WTC11 (cell line): ENCODE measurements at regions not wholly inside any gene's neighbourhood (a gene's known extent, or its start where the extent isn't known, plus 50 kb on each side); places are given as distances from the start of the nearest gene placed in this dataset.
"Not testable (repeated sequence)": the region's sequence is repeated elsewhere in the genome, so short reads cannot be mapped to it uniquely, and the experiment has no call there.

ENCODE experiments used
- ATF2 ChIP-seq: sonication (generic); formaldehyde crosslinking; IDR thresholded peaks from 2 replicates; pipeline ENCODE4 v1.8.1; 2022; ENCODE audit warnings: low read depth, missing genetic modification reagents, borderline replicate concordance
- ATF3 ChIP-seq: sonication (generic); formaldehyde crosslinking; conservative IDR thresholded peaks from 2 replicates; pipeline ENCODE4 v1.8.1; 2022; ENCODE audit warnings: mild to moderate bottlenecking, missing genetic modification reagents
- CREB1 ChIP-seq: sonication (generic); formaldehyde crosslinking; IDR thresholded peaks from 2 replicates; pipeline ENCODE4 v1.8.0; 2023; ENCODE audit warnings: mild to moderate bottlenecking, missing genetic modification reagents
- CTCF ChIP-seq: fragments of 200-600 bp; IDR thresholded peaks from 2 replicates; pipeline ENCODE4 v1.8.0; 2022; ENCODE audit warnings: antibody characterized with exemption
- ELF4 ChIP-seq: sonication (generic); formaldehyde crosslinking; IDR thresholded peaks from 2 replicates; pipeline ENCODE4 v1.8.1; 2022; ENCODE audit warnings: low read depth, mild to moderate bottlenecking, moderate library complexity, missing genetic modification reagents
- HMGA2 ChIP-seq: fragments of 250-450 bp; sonication (Bioruptor Pico); IDR thresholded peaks from 2 replicates; pipeline ENCODE4 v1.4.0; 2021; ENCODE audit warnings: mild to moderate bottlenecking, moderate library complexity
- NR2C2 ChIP-seq: sonication (generic); formaldehyde crosslinking; IDR thresholded peaks from 2 replicates; pipeline ENCODE4 v1.8.0; 2022; ENCODE audit warnings: mild to moderate bottlenecking, missing genetic modification reagents
- SMAD3 ChIP-seq: sonication (generic); formaldehyde crosslinking; IDR thresholded peaks from 2 replicates; pipeline ENCODE4 v1.8.0; 2022; ENCODE audit warnings: missing genetic modification reagents, mild to moderate bottlenecking, borderline replicate concordance
- USF2 ChIP-seq: sonication (generic); formaldehyde crosslinking; IDR thresholded peaks from 2 replicates; pipeline ENCODE4 v1.8.1; 2023; ENCODE audit warnings: mild to moderate bottlenecking, missing genetic modification reagents, moderate library complexity
- TF ChIP-seq, protein P1 (sequence below): sonication (generic); formaldehyde crosslinking; IDR thresholded peaks from 2 replicates; pipeline ENCODE4 v1.8.0; 2022; ENCODE audit warnings: mild to moderate bottlenecking, missing genetic modification reagents

GRCh38 chr21:6363591-6363990 is 4157.8 kb upstream of the TPTE start:
- TF ChIP-seq CTCF; ELF4; ATF3 (CRISPR knock-in tag); CREB1 (CRISPR knock-in tag); NR2C2 (CRISPR knock-in tag); HMGA2 (CRISPR knock-in tag); SMAD3 (CRISPR knock-in tag); USF2 (CRISPR knock-in tag); ATF2 (CRISPR knock-in tag): not testable (repeated sequence)
- TF ChIP-seq, protein P1, sequence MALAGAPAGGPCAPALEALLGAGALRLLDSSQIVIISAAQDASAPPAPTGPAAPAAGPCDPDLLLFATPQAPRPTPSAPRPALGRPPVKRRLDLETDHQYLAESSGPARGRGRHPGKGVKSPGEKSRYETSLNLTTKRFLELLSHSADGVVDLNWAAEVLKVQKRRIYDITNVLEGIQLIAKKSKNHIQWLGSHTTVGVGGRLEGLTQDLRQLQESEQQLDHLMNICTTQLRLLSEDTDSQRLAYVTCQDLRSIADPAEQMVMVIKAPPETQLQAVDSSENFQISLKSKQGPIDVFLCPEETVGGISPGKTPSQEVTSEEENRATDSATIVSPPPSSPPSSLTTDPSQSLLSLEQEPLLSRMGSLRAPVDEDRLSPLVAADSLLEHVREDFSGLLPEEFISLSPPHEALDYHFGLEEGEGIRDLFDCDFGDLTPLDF (CRISPR knock-in tag), result not testable (repeated sequence)
